K562 (cell line): ENCODE measurements at regions not wholly inside any gene's neighbourhood (a gene's known extent, or its start where the extent isn't known, plus 50 kb on each side); places are given as distances from the start of the nearest gene placed in this dataset.

Experiments
- EZH2 ChIP-seq: IDR thresholded peaks from 2 replicates; pipeline ENCODE4 v1.6.1; 2012; ENCODE audit warnings: low read depth, mild to moderate bottlenecking, inconsistent platforms, low read length, borderline replicate concordance
- GABPA ChIP-seq: fragments of 200-800 bp; sonication (Bioruptor generic); conservative IDR thresholded peaks from 2 replicates; pipeline ENCODE4 v1.6.1; 2016; ENCODE audit warnings: low read depth, missing genetic modification characterization, missing compliant biosample characterization
- HDGF ChIP-seq: fragments of 450-650 bp; IDR thresholded peaks from 2 replicates; pipeline ENCODE4 v1.6.1; 2016
- SP1 ChIP-seq: sonication (generic); formaldehyde crosslinking; IDR thresholded peaks from 2 replicates; pipeline ENCODE4 v1.8.1; 2022; ENCODE audit warnings: mild to moderate bottlenecking, missing genetic modification reagents
- ZNF143 ChIP-seq: sonication (generic); formaldehyde crosslinking; IDR thresholded peaks from 2 replicates; pipeline ENCODE4 v1.9.0; 2022; ENCODE audit warnings: mild to moderate bottlenecking, missing genetic modification reagents
- TF ChIP-seq, protein P1 (sequence below): fragments of 250-450 bp; sonication (Bioruptor Pico); IDR thresholded peaks from 2 replicates; pipeline ENCODE4 v1.4.0; 2020; ENCODE audit warnings: mild to moderate bottlenecking, moderate library complexity
- TF ChIP-seq, protein P2 (sequence below), 2 experiments: fragments of 450-650 bp; formaldehyde crosslinking in 1 of 2; IDR thresholded peaks; 2 replicates each; pipeline versions ENCODE4 v1.4.0 to v1.6.1; 2014 to 2020; ENCODE audit warnings: mild to moderate bottlenecking in 2 of 2, borderline replicate concordance in 1 of 2, low read depth in 1 of 2
- TF ChIP-seq, protein P3 (sequence below), 3 experiments: IDR thresholded peaks in 2 of 3; conservative IDR thresholded peaks in 1 of 3; 2 replicates each; pipeline ENCODE4 v1.5.1; 2011 to 2012; ENCODE audit warnings: low read length in 3 of 3, mild to moderate bottlenecking in 3 of 3, control low read depth in 2 of 3, improper control_type of control experiment in 1 of 3, inconsistent platforms in 1 of 3, low read depth in 1 of 3, mixed read lengths in 1 of 3, moderate library complexity in 1 of 3; ENCODE audit not compliant: insufficient read depth in 2 of 3
- TF ChIP-seq, protein P4 (sequence below), 2 experiments: fragments of 450-650 bp in 1 of 2; sonication (generic) in 1 of 2; formaldehyde crosslinking; conservative IDR thresholded peaks; 2 replicates each; pipeline versions ENCODE4 v1.4.0 to v1.8.1; 2020 to 2022; ENCODE audit warnings: mild to moderate bottlenecking in 1 of 2, missing genetic modification reagents in 1 of 2
- TF ChIP-seq, protein P5 (sequence below): sonication (generic); formaldehyde crosslinking; IDR thresholded peaks from 2 replicates; pipeline ENCODE4 v1.8.0; 2022; ENCODE audit warnings: missing genetic modification reagents, mild to moderate bottlenecking, borderline replicate concordance

DNA sequence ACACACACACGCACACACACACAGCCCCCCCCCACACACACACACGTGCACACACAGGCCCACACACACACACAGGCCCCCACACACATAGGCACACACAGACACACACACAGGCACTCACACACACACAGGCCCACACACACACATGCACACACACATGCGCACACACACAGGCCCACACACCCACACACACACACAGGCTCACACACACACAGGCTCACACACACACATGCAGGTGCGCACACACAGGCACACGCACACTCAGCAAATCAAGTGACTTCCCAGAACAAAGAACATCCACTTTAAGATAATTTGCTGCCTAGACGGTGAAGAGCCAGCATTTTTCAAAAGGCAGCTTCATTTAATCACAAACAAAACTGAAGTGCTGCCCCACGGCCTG is 78.5 kb upstream of the FBRSL1 start:
- TF ChIP-seq EZH2 = no peak
- TF ChIP-seq, protein P1, sequence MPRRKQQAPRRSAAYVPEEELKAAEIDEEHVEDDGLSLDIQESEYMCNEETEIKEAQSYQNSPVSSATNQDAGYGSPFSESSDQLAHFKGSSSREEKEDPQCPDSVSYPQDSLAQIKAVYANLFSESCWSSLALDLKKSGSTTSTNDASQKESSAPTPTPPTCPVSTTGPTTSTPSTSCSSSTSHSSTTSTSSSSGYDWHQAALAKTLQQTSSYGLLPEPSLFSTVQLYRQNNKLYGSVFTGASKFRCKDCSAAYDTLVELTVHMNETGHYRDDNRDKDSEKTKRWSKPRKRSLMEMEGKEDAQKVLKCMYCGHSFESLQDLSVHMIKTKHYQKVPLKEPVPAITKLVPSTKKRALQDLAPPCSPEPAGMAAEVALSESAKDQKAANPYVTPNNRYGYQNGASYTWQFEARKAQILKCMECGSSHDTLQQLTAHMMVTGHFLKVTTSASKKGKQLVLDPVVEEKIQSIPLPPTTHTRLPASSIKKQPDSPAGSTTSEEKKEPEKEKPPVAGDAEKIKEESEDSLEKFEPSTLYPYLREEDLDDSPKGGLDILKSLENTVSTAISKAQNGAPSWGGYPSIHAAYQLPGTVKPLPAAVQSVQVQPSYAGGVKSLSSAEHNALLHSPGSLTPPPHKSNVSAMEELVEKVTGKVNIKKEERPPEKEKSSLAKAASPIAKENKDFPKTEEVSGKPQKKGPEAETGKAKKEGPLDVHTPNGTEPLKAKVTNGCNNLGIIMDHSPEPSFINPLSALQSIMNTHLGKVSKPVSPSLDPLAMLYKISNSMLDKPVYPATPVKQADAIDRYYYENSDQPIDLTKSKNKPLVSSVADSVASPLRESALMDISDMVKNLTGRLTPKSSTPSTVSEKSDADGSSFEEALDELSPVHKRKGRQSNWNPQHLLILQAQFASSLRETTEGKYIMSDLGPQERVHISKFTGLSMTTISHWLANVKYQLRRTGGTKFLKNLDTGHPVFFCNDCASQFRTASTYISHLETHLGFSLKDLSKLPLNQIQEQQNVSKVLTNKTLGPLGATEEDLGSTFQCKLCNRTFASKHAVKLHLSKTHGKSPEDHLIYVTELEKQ (CRISPR knock-in tag) = no peak
- TF ChIP-seq, protein P2, sequence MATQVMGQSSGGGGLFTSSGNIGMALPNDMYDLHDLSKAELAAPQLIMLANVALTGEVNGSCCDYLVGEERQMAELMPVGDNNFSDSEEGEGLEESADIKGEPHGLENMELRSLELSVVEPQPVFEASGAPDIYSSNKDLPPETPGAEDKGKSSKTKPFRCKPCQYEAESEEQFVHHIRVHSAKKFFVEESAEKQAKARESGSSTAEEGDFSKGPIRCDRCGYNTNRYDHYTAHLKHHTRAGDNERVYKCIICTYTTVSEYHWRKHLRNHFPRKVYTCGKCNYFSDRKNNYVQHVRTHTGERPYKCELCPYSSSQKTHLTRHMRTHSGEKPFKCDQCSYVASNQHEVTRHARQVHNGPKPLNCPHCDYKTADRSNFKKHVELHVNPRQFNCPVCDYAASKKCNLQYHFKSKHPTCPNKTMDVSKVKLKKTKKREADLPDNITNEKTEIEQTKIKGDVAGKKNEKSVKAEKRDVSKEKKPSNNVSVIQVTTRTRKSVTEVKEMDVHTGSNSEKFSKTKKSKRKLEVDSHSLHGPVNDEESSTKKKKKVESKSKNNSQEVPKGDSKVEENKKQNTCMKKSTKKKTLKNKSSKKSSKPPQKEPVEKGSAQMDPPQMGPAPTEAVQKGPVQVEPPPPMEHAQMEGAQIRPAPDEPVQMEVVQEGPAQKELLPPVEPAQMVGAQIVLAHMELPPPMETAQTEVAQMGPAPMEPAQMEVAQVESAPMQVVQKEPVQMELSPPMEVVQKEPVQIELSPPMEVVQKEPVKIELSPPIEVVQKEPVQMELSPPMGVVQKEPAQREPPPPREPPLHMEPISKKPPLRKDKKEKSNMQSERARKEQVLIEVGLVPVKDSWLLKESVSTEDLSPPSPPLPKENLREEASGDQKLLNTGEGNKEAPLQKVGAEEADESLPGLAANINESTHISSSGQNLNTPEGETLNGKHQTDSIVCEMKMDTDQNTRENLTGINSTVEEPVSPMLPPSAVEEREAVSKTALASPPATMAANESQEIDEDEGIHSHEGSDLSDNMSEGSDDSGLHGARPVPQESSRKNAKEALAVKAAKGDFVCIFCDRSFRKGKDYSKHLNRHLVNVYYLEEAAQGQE (IDR thresholded peaks at IDR 0.05; ENCODE audit: borderline replicate concordance) = no peak
- TF ChIP-seq, protein P2 (CRISPR knock-in tag; IDR thresholded peaks at IDR 0.05; ENCODE audit: low read depth) = no peak
- TF ChIP-seq, protein P3, sequence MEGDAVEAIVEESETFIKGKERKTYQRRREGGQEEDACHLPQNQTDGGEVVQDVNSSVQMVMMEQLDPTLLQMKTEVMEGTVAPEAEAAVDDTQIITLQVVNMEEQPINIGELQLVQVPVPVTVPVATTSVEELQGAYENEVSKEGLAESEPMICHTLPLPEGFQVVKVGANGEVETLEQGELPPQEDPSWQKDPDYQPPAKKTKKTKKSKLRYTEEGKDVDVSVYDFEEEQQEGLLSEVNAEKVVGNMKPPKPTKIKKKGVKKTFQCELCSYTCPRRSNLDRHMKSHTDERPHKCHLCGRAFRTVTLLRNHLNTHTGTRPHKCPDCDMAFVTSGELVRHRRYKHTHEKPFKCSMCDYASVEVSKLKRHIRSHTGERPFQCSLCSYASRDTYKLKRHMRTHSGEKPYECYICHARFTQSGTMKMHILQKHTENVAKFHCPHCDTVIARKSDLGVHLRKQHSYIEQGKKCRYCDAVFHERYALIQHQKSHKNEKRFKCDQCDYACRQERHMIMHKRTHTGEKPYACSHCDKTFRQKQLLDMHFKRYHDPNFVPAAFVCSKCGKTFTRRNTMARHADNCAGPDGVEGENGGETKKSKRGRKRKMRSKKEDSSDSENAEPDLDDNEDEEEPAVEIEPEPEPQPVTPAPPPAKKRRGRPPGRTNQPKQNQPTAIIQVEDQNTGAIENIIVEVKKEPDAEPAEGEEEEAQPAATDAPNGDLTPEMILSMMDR (IDR thresholded peaks at IDR 0.05 in 2 of 3, conservative IDR thresholded peaks at IDR 0.05 in 1 of 3; ENCODE audit: insufficient read depth in 2 of 3, low read depth in 1 of 3, low read length in 3 of 3) = no peak
- TF ChIP-seq, protein P4, sequence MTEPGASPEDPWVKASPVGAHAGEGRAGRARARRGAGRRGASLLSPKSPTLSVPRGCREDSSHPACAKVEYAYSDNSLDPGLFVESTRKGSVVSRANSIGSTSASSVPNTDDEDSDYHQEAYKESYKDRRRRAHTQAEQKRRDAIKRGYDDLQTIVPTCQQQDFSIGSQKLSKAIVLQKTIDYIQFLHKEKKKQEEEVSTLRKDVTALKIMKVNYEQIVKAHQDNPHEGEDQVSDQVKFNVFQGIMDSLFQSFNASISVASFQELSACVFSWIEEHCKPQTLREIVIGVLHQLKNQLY (CRISPR knock-in tag; conservative IDR thresholded peaks at IDR 0.05) = no peak
- TF ChIP-seq SP1 = no peak
- no peak for TF ChIP-seq ZNF143 (CRISPR knock-in tag)
- no peak for TF ChIP-seq HDGF
- no peak for TF ChIP-seq GABPA (tag)
- TF ChIP-seq, protein P5, sequence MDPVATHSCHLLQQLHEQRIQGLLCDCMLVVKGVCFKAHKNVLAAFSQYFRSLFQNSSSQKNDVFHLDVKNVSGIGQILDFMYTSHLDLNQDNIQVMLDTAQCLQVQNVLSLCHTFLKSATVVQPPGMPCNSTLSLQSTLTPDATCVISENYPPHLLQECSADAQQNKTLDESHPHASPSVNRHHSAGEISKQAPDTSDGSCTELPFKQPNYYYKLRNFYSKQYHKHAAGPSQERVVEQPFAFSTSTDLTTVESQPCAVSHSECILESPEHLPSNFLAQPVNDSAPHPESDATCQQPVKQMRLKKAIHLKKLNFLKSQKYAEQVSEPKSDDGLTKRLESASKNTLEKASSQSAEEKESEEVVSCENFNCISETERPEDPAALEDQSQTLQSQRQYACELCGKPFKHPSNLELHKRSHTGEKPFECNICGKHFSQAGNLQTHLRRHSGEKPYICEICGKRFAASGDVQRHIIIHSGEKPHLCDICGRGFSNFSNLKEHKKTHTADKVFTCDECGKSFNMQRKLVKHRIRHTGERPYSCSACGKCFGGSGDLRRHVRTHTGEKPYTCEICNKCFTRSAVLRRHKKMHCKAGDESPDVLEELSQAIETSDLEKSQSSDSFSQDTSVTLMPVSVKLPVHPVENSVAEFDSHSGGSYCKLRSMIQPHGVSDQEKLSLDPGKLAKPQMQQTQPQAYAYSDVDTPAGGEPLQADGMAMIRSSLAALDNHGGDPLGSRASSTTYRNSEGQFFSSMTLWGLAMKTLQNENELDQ (CRISPR knock-in tag) = no peak
